ENCODE measurements at regions not wholly inside any gene's neighbourhood (a gene's known extent, or its start where the extent isn't known, plus 50 kb on each side); places are given as distances from the start of the nearest gene placed in this dataset.
"Not testable (repeated sequence)": the region's sequence is repeated elsewhere in the genome, so short reads cannot be mapped to it uniquely, and the experiment has no call there.

- Mint-ChIP-seq H3K27ac (no peak overlapping the region), H3K4me1 (ENCODE audit: low read depth) (no peaks in the 10 kb centered on the region), H3K9me3 (peaks cover 4% of the 10 kb centered on the region), H3K4me3 (ENCODE audit: low read depth) (no peak overlapping the region), H3K27me3 (ENCODE audit: low read depth) (peaks cover 14% of the 10 kb centered on the region), H3K36me3 (ENCODE audit: low read depth) (no peaks in the 10 kb centered on the region)
- no peak for DNase-seq (ENCODE audit: low spot score)
- intact Hi-C loops (cut with micrococcal nuclease) = no loop called here
These were observed 143.4 kb upstream of the EGR2 start for GRCh38 chr10:62959553-62959952.

- intact Hi-C loops (cut with micrococcal nuclease) = no loop called here
These were observed 142.8 kb upstream of the EGR2 start for GRCh38 chr10:62958980-62959379.

GRCh38 chr10:62946278-62946677 is 130.1 kb upstream of the EGR2 start:
- no peak for DNase-seq (ENCODE audit: low spot score)
- intact Hi-C loops (cut with micrococcal nuclease) = no loop called here
- Mint-ChIP-seq H3K27me3 (ENCODE audit: low read depth) (peaks cover 7% of the 10 kb centered on the region), H3K4me1 (ENCODE audit: low read depth) (no peaks in the 10 kb centered on the region), H3K4me3 (ENCODE audit: low read depth) (no peak overlapping the region), H3K9me3 (no peaks in the 10 kb centered on the region), H3K36me3 (ENCODE audit: low read depth) (no peaks in the 10 kb centered on the region), H3K27ac (no peak overlapping the region)

More at GRCh38 chr10:62958980-62959379, 142.8 kb upstream of the EGR2 start:
- DNase-seq (ENCODE audit: low spot score) = no peak
- Mint-ChIP-seq H3K27ac (no peak overlapping the region), H3K27me3 (ENCODE audit: low read depth) (peaks cover 14% of the 10 kb centered on the region), H3K36me3 (ENCODE audit: low read depth) (no peaks in the 10 kb centered on the region), H3K4me1 (ENCODE audit: low read depth) (no peaks in the 10 kb centered on the region), H3K9me3 (peaks cover 1% of the 10 kb centered on the region), H3K4me3 (ENCODE audit: low read depth) (no peak overlapping the region)

GRCh38 chr10:62939698-62940097 is 123.5 kb upstream of the EGR2 start:
- H3K36me3 Mint-ChIP-seq (ENCODE audit: low read depth) = no peaks in the 10 kb centered on the region
- H3K4me3 Mint-ChIP-seq (ENCODE audit: low read depth) = no peak overlapping the region
- intact Hi-C loops (cut with micrococcal nuclease) = no loop called here
- DNase-seq (ENCODE audit: low spot score) = no peak
- no peaks in the 10 kb centered on the region for H3K9me3 Mint-ChIP-seq
- H3K4me1 Mint-ChIP-seq (ENCODE audit: low read depth) = peaks cover 11% of the 10 kb centered on the region
- peaks cover 6% of the 10 kb centered on the region for H3K27me3 Mint-ChIP-seq (ENCODE audit: low read depth)
- H3K27ac Mint-ChIP-seq = no peak overlapping the region

GRCh38 chr10:62938672-62939071 is 122.5 kb upstream of the EGR2 start:
- intact Hi-C loops (cut with micrococcal nuclease) = no loop called here
- no peaks in the 10 kb centered on the region for H3K9me3 Mint-ChIP-seq
- peaks cover 9% of the 10 kb centered on the region for H3K27me3 Mint-ChIP-seq (ENCODE audit: low read depth)

GRCh38 chr10:62937674-62938073 is 121.5 kb upstream of the EGR2 start:
- H3K4me3 Mint-ChIP-seq (ENCODE audit: low read depth) = no peak overlapping the region
- peaks cover 9% of the 10 kb centered on the region for H3K27me3 Mint-ChIP-seq (ENCODE audit: low read depth)

More at GRCh38 chr10:62938672-62939071, 122.5 kb upstream of the EGR2 start:
- no peak for DNase-seq (ENCODE audit: low spot score)
- Mint-ChIP-seq H3K36me3 (ENCODE audit: low read depth) (no peaks in the 10 kb centered on the region), H3K27ac (no peak overlapping the region), H3K4me1 (ENCODE audit: low read depth) (peaks cover 13% of the 10 kb centered on the region), H3K4me3 (ENCODE audit: low read depth) (no peak overlapping the region)

GRCh38 chr10:62935022-62935421 is 118.9 kb upstream of the EGR2 start:
- Mint-ChIP-seq H3K4me1 (ENCODE audit: low read depth) (peaks cover 13% of the 10 kb centered on the region), H3K27me3 (ENCODE audit: low read depth) (peaks cover 7% of the 10 kb centered on the region), H3K27ac (no peak overlapping the region), H3K36me3 (ENCODE audit: low read depth) (no peaks in the 10 kb centered on the region), H3K9me3 (no peaks in the 10 kb centered on the region), H3K4me3 (ENCODE audit: low read depth) (no peak overlapping the region)
- no peak for DNase-seq (ENCODE audit: low spot score)
- intact Hi-C loops (cut with micrococcal nuclease) = no loop called here

More at GRCh38 chr10:62937674-62938073, 121.5 kb upstream of the EGR2 start:
- intact Hi-C loops (cut with micrococcal nuclease) = no loop called here
- no peaks in the 10 kb centered on the region for H3K9me3 Mint-ChIP-seq
- DNase-seq (ENCODE audit: low spot score) = no peak
- peaks cover 13% of the 10 kb centered on the region for H3K4me1 Mint-ChIP-seq (ENCODE audit: low read depth)
- no peak overlapping the region for H3K27ac Mint-ChIP-seq
- no peaks in the 10 kb centered on the region for H3K36me3 Mint-ChIP-seq (ENCODE audit: low read depth)

- intact Hi-C loops (cut with micrococcal nuclease) = no loop called here
- Mint-ChIP-seq H3K4me1 (ENCODE audit: low read depth) (peaks cover 13% of the 10 kb centered on the region), H3K4me3 (ENCODE audit: low read depth) (no peak overlapping the region), H3K27ac (no peak overlapping the region), H3K27me3 (ENCODE audit: low read depth) (peaks cover 7% of the 10 kb centered on the region), H3K36me3 (ENCODE audit: low read depth) (no peaks in the 10 kb centered on the region), H3K9me3 (no peaks in the 10 kb centered on the region)
- no peak for DNase-seq (ENCODE audit: low spot score)
These were observed 118.1 kb upstream of the EGR2 start for GRCh38 chr10:62934258-62934657.

GRCh38 chr10:62928763-62929162 is 112.6 kb upstream of the EGR2 start:
- H3K9me3 Mint-ChIP-seq; H3K4me1 Mint-ChIP-seq (ENCODE audit: low read depth); H3K36me3 Mint-ChIP-seq (ENCODE audit: low read depth); DNase-seq (ENCODE audit: low spot score); H3K27me3 Mint-ChIP-seq (ENCODE audit: low read depth); intact Hi-C loops (cut with micrococcal nuclease); H3K27ac Mint-ChIP-seq; H3K4me3 Mint-ChIP-seq (ENCODE audit: low read depth): not testable (repeated sequence)

GRCh38 chr10:62926407-62926806 is 110.2 kb upstream of the EGR2 start:
- Mint-ChIP-seq H3K36me3 (ENCODE audit: low read depth) (no peaks in the 10 kb centered on the region), H3K9me3 (no peaks in the 10 kb centered on the region), H3K27me3 (ENCODE audit: low read depth) (peaks cover 9% of the 10 kb centered on the region), H3K4me3 (ENCODE audit: low read depth) (no peak overlapping the region), H3K4me1 (ENCODE audit: low read depth) (no peaks in the 10 kb centered on the region), H3K27ac (no peak overlapping the region)
- no peak for DNase-seq (ENCODE audit: low spot score)
- intact Hi-C loops (cut with micrococcal nuclease) = no loop called here

GRCh38 chr10:62924344-62924748 is 108.2 kb upstream of the EGR2 start:
- no peak overlapping the region for H3K4me3 Mint-ChIP-seq (ENCODE audit: low read depth)

GRCh38 chr10:62919776-62920175 is 103.6 kb upstream of the EGR2 start:
- H3K27me3 Mint-ChIP-seq (ENCODE audit: low read depth) = peaks cover 9% of the 10 kb centered on the region

More at GRCh38 chr10:62924344-62924748, 108.2 kb upstream of the EGR2 start:
- no peaks in the 10 kb centered on the region for H3K36me3 Mint-ChIP-seq (ENCODE audit: low read depth)
- no peak for DNase-seq (ENCODE audit: low spot score)
- H3K9me3 Mint-ChIP-seq = no peaks in the 10 kb centered on the region
- peaks cover 13% of the 10 kb centered on the region for H3K27me3 Mint-ChIP-seq (ENCODE audit: low read depth)
- intact Hi-C loops (cut with micrococcal nuclease) = no loop called here
- no peaks in the 10 kb centered on the region for H3K4me1 Mint-ChIP-seq (ENCODE audit: low read depth)
- no peak overlapping the region for H3K27ac Mint-ChIP-seq

GRCh38 chr10:62917475-62918238 is 101.5 kb upstream of the EGR2 start:
- Mint-ChIP-seq H3K27me3 (ENCODE audit: low read depth) (peaks cover 6% of the 10 kb centered on the region), H3K4me1 (ENCODE audit: low read depth) (peaks cover 4% of the 10 kb centered on the region), H3K27ac (no peak overlapping the region), H3K4me3 (ENCODE audit: low read depth) (no peak overlapping the region), H3K36me3 (ENCODE audit: low read depth) (no peaks in the 10 kb centered on the region), H3K9me3 (no peaks in the 10 kb centered on the region)
- DNase-seq (ENCODE audit: low spot score) = no peak
- intact Hi-C loops (cut with micrococcal nuclease) = no loop called here

More at GRCh38 chr10:62919776-62920175, 103.6 kb upstream of the EGR2 start:
- intact Hi-C loops (cut with micrococcal nuclease) = no loop called here
- Mint-ChIP-seq H3K36me3 (ENCODE audit: low read depth) (no peaks in the 10 kb centered on the region), H3K4me1 (ENCODE audit: low read depth) (peaks cover 4% of the 10 kb centered on the region), H3K9me3 (no peaks in the 10 kb centered on the region), H3K27ac (no peak overlapping the region), H3K4me3 (ENCODE audit: low read depth) (no peak overlapping the region)
- DNase-seq (ENCODE audit: low spot score) = no peak
